A549 (cell line): ENCODE measurements at regions not wholly inside any gene's neighbourhood (a gene's known extent, or its start where the extent isn't known, plus 50 kb on each side); places are given as distances from the start of the nearest gene placed in this dataset.

Experiments
- ATAC-seq, 2 experiments: fragments of 200-7000 bp in 1 of 2; fragments of >200 bp in 1 of 2; cut with Nextera tagmentation in 1 of 2; cut with Tn5 transposase in 1 of 2; 3 replicates each; pipeline versions ENCODE4 v1.8.0 to v1.9.1; 2018 to 2020; ENCODE audit warnings: mild to moderate bottlenecking in 1 of 2, moderate library complexity in 1 of 2
- CTCF ChIA-PET: fragments of 300-600 bp; sonication (Branson Sonifier 250); formaldehyde crosslinking; extraction: SDS; loops from one replicate; lab custom pipeline; 2021; ENCODE audit warnings: antibody characterized with exemption, inconsistent platforms; lab: Yijun Ruan, JAX
- POLR2A ChIA-PET: fragments of 350-600 bp; formaldehyde crosslinking; extraction: SDS; loops from one replicate; lab custom pipeline; 2021; ENCODE audit warnings: antibody characterized with exemption, inconsistent platforms; lab: Yijun Ruan, JAX
- DNase-seq, 2 experiments: peaks; one replicate each; pipeline versions ENCODE4 v3.0.0 to v3.0.0-alpha.2; 2011 to 2016; ENCODE audit warnings: low read depth in 1 of 2, low spot score in 1 of 2
- FAIRE-seq: peaks from 2 replicates; lab custom pipeline; 2011; peaks lifted over from hg19 to GRCh38; lab: Jason Lieb, UNC
- H3K27ac ChIP-seq, 2 experiments: fragments of >200 bp; sonication (Bioruptor Twin); formaldehyde crosslinking; 3 replicates each; pipeline ENCODE4 v1.5.1; 2016 to 2017
- H3K4me1 ChIP-seq: fragments of >200 bp; sonication (Bioruptor Twin); formaldehyde crosslinking; 3 replicates; pipeline ENCODE4 v1.6.1; 2016
- H3K4me2 ChIP-seq: fragments of >200 bp; sonication (Bioruptor Twin); formaldehyde crosslinking; 3 replicates; pipeline ENCODE4 v1.6.1; 2016
- H3K4me3 ChIP-seq: fragments of >200 bp; sonication (Bioruptor Twin); formaldehyde crosslinking; 3 replicates; pipeline ENCODE4 v1.5.1; 2016
- H3K9me3 ChIP-seq: fragments of >200 bp; sonication (Bioruptor Twin); formaldehyde crosslinking; 3 replicates; pipeline ENCODE4 v1.6.1; 2016
- ATOH8 ChIP-seq: fragments of 250-450 bp; sonication (Bioruptor Pico); IDR thresholded peaks from 2 replicates; pipeline ENCODE4 v1.5.0; 2020; ENCODE audit warnings: low read depth, mild to moderate bottlenecking, moderate library complexity
- CBX2 ChIP-seq: fragments of 200-600 bp; sonication (generic); IDR thresholded peaks from 2 replicates; pipeline ENCODE4 v1.6.1; 2016; ENCODE audit warnings: low read depth, mild to moderate bottlenecking, borderline replicate concordance
- CBX8 ChIP-seq: fragments of 200-600 bp; sonication (generic); IDR thresholded peaks from 2 replicates; pipeline ENCODE4 v1.6.1; 2016
- E2F6 ChIP-seq: IDR thresholded peaks from 2 replicates; pipeline ENCODE4 v1.6.1; 2012; ENCODE audit warnings: low read depth, borderline replicate concordance
- FOSB ChIP-seq: fragments of 250-450 bp; sonication (Bioruptor Pico); IDR thresholded peaks from 2 replicates; pipeline ENCODE4 v1.5.0; 2020; ENCODE audit warnings: mild to moderate bottlenecking, moderate library complexity
- FOSL2 ChIP-seq, 2 experiments: fragments of 450-650 bp in 1 of 2; fragments of >200 bp in 1 of 2; sonication (Bioruptor Twin) in 1 of 2; formaldehyde crosslinking; IDR thresholded peaks; 2 replicates each; pipeline versions ENCODE4 v1.5.0 to v1.6.1; 2016 to 2020; ENCODE audit warnings: mild to moderate bottlenecking in 1 of 2, moderate library complexity in 1 of 2
- HDAC2 ChIP-seq: fragments of 200-600 bp; sonication (generic); IDR thresholded peaks from 2 replicates; pipeline ENCODE4 v1.6.1; 2016
- HOXB13 ChIP-seq: fragments of 250-450 bp; sonication (Bioruptor Pico); IDR thresholded peaks from 2 replicates; pipeline ENCODE4 v1.5.0; 2020; ENCODE audit warnings: low read depth, mild to moderate bottlenecking, moderate library complexity
- HOXB5 ChIP-seq: fragments of 250-450 bp; sonication (Bioruptor Pico); IDR thresholded peaks from 2 replicates; pipeline ENCODE4 v1.5.0; 2020; ENCODE audit warnings: mild to moderate bottlenecking, moderate library complexity
- KDM1A ChIP-seq: fragments of 200-600 bp; sonication (generic); IDR thresholded peaks from 2 replicates; pipeline ENCODE4 v1.6.1; 2016; ENCODE audit warnings: low read depth, mild to moderate bottlenecking
- MAZ ChIP-seq: fragments of 150-350 bp; IDR thresholded peaks from 2 replicates; pipeline ENCODE4 v1.6.1; 2014; ENCODE audit warnings: antibody characterized with exemption, low read depth, low read length, borderline replicate concordance
- PHF8 ChIP-seq: fragments of 200-600 bp; sonication (generic); IDR thresholded peaks from 2 replicates; pipeline ENCODE4 v1.6.1; 2016; ENCODE audit warnings: low read depth, mild to moderate bottlenecking, antibody characterized with exemption, moderate library complexity, borderline replicate concordance
- REST ChIP-seq: fragments of 200-600 bp; sonication (generic); IDR thresholded peaks from 2 replicates; pipeline ENCODE4 v1.6.1; 2016; ENCODE audit warnings: antibody characterized with exemption, mild to moderate bottlenecking, moderate library complexity
- WGBS: methylation state at CpG from one replicate; pipeline ENCODE4 v1.1.6; 2017; ENCODE audit errors: missing lambda C conversion rate; 5-methylcytosine and 5-hydroxymethylcytosine counted together
- TF ChIP-seq, protein P1 (sequence below): fragments of >200 bp; sonication (Bioruptor Twin); formaldehyde crosslinking; IDR thresholded peaks from 3 replicates; pipeline ENCODE4 v1.5.1; 2016
- TF ChIP-seq, protein P2 (sequence below): fragments of 250-450 bp; sonication (Bioruptor Pico); IDR thresholded peaks from 2 replicates; pipeline ENCODE4 v1.5.0; 2021; ENCODE audit warnings: mild to moderate bottlenecking, moderate library complexity, borderline replicate concordance

DNA sequence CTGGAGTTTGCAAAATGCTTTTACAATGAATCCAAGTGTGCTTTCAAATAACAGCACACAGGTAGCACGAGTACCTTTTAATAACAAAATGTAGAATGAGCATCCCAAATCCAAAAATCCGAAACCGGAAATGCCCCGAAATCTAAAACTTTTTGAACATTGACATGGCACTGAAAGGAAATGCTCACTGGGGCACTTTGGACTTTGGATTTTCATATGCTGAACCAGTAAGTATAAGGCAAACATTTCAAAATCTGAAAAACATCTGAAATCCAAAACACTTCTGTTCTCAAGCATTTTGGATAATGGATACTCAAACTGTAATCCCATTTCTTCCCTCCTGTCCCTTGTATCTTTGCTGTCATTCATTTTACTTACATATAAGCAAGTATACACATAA is 50.1 kb downstream of the GCNT4 start:
- DNase-seq, result no peak
- WGBS, result 37% methylated on average over 4 of the region's 4 CpGs
- H3K4me1 ChIP-seq, result no peaks in the 10 kb centered on the region
- H3K4me2 ChIP-seq, result no peak overlapping the region
- H3K4me3 ChIP-seq, result no peak overlapping the region
- POLR2A ChIA-PET, result no interaction called here
- no peak for TF ChIP-seq HOXB5 (CRISPR knock-in tag)
- no peak for TF ChIP-seq REST
- no peak for TF ChIP-seq FOSB
- TF ChIP-seq HDAC2, result no peak
- TF ChIP-seq, all 56 proteins: peak for 0
- peaks cover 25% of the 10 kb centered on the region for H3K9me3 ChIP-seq
- CTCF ChIA-PET, result no interaction called here
- no peak for FAIRE-seq
- no peak overlapping the region for H3K27ac ChIP-seq
- ATAC-seq, result no peak

DNA sequence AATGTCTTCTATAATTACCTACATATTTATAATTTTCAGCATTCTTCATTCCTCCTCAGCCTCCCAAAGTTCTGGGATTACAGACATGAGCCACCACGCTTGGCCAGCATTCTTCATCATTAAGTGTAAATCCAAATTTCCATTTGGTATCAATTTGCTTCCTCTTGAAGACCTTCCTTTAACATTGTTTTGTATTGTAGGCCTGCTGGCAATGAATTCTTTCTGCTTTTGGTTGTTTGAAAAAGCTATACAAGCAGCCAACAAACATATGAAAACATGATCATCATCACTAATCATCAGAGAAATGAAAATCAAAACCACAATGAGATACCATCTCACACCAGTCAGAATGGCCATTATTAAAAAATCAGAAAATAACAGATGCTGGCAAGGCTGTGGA is 56.4 kb downstream of the GCNT4 start:
- FAIRE-seq (no peak), ATAC-seq (no peak), DNase-seq (no peak)
- no peaks in the 10 kb centered on the region for H3K4me1 ChIP-seq
- no peak overlapping the region for H3K27ac ChIP-seq
- TF ChIP-seq CBX2 (no peak), HOXB13 (no peak), HDAC2 (no peak), ATOH8 (CRISPR knock-in tag) (no peak), MAZ (no peak), KDM1A (no peak), E2F6 (no peak), CBX8 (no peak), PHF8 (no peak), FOSL2 (IDR thresholded peaks at IDR 0.05) (no peak), FOSL2 (CRISPR knock-in tag; IDR thresholded peaks at IDR 0.05) (no peak)
- TF ChIP-seq, protein P1, sequence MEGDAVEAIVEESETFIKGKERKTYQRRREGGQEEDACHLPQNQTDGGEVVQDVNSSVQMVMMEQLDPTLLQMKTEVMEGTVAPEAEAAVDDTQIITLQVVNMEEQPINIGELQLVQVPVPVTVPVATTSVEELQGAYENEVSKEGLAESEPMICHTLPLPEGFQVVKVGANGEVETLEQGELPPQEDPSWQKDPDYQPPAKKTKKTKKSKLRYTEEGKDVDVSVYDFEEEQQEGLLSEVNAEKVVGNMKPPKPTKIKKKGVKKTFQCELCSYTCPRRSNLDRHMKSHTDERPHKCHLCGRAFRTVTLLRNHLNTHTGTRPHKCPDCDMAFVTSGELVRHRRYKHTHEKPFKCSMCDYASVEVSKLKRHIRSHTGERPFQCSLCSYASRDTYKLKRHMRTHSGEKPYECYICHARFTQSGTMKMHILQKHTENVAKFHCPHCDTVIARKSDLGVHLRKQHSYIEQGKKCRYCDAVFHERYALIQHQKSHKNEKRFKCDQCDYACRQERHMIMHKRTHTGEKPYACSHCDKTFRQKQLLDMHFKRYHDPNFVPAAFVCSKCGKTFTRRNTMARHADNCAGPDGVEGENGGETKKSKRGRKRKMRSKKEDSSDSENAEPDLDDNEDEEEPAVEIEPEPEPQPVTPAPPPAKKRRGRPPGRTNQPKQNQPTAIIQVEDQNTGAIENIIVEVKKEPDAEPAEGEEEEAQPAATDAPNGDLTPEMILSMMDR, result no peak
- TF ChIP-seq, protein P2, sequence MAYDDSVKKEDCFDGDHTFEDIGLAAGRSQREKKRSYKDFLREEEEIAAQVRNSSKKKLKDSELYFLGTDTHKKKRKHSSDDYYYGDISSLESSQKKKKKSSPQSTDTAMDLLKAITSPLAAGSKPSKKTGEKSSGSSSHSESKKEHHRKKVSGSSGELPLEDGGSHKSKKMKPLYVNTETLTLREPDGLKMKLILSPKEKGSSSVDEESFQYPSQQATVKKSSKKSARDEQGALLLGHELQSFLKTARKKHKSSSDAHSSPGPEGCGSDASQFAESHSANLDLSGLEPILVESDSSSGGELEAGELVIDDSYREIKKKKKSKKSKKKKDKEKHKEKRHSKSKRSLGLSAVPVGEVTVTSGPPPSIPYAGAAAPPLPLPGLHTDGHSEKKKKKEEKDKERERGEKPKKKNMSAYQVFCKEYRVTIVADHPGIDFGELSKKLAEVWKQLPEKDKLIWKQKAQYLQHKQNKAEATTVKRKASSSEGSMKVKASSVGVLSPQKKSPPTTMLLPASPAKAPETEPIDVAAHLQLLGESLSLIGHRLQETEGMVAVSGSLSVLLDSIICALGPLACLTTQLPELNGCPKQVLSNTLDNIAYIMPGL, result no peak
- H3K4me3 ChIP-seq, result no peak overlapping the region
- ChIA-PET CTCF (interaction anchor here (0.7 kb wide), 1 partner anchor 25 kb away, joined by 4 read pairs; no protein-coding TSS in a partner anchor), POLR2A (no interaction called here)
- peaks cover 2% of the 10 kb centered on the region; the same call in 1 of the 3 replicates for H3K9me3 ChIP-seq
- WGBS, result 17% methylated on average over 1 of the region's 1 CpG
- no peak overlapping the region for H3K4me2 ChIP-seq
